GM10847 (cell line): ENCODE measurements at regions not wholly inside any gene's neighbourhood (a gene's known extent, or its start where the extent isn't known, plus 50 kb on each side); places are given as distances from the start of the nearest gene placed in this dataset.

Experiments
- POLR2A ChIP-seq: IDR thresholded peaks from 2 replicates; pipeline ENCODE4 v1.6.1; 2011; ENCODE audit not compliant: insufficient read length; ENCODE audit errors: extremely low read depth

- no peak for TF ChIP-seq POLR2A
Measured at GRCh38 chr3:56903231-56903782, 101.6 kb upstream of the ARHGEF3 start.

DNA sequence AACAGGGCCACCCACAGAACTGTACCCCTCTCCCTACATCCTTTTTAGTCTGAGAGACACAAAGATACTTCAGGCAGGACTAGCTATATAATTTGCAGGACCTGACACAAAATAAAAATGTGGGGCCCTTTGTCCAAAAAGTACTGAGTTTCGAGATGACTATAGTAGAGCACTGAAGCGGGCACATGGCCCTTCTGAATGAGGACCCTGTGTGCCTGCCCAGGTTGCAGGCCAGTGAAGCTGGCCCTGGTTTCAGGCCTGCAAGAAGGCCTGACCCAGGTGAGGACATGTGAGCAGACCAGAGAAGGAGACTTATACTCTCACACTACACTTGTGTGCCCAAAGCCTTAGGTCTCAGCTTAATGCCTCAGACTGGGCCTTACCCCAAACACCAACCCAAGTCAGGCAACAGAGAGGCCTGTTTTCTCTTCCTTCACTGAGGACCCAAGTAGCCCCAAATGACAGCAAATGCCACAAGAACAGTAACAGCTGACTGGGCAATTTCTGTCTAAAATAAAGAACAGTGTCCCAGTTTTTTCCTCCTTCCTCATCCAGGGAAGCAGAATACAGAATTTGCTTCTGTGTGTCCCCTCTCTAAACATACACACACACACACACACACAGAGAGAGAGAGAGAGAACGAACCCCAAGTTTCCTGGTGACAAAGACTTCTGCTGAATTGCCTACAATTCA is 100.9 kb upstream of the ARHGEF3 start:
- TF ChIP-seq POLR2A, result no peak

GRCh38 chr3:56900801-56901200 is 99.1 kb upstream of the ARHGEF3 start:
- TF ChIP-seq POLR2A, result no peak

DNA sequence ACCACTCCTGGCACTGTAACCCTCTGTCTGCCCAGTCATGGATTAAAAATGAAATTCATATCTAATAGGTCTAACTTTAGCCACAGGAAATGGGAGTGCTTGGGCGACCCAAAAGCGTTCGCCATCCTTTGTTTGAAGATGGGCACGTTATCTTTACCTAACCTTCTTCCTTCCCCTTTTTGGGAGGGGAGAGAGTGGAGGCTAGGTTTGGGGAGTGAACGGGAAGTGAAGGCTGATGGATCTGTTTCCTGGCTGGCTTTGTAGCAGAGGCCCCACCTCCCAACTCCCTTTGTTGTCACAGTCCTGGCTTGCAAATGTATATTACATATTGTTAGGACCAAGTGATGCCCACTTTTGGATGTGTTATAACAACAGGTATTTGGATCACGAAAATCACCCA is 98.1 kb upstream of the ARHGEF3 start:
- no peak for TF ChIP-seq POLR2A

DNA sequence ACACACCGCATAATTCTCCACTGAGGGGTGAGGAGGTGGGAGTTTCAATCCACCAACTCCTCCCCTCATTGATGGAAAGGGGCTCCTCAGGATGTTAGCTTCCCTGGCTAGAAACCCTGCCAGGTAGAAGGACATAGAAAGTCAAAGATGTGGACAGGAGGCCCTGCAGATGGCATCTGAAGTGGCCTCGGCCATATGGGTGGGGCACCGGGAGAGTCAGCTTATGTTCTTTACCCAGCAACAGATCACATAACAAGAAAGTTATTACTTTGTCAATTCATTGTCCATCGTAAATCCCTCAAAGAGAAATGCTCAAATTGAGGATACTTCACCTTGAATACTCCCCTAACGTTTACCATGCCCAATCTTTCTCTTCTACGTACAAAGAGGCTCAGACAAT is 97.3 kb upstream of the ARHGEF3 start:
- no peak for TF ChIP-seq POLR2A

- no peak for TF ChIP-seq POLR2A
Measured at GRCh38 chr3:56896357-56896756, 94.6 kb upstream of the ARHGEF3 start.

GRCh38 chr3:56894881-56895431 is 93.2 kb upstream of the ARHGEF3 start:
- no peak for TF ChIP-seq POLR2A

DNA sequence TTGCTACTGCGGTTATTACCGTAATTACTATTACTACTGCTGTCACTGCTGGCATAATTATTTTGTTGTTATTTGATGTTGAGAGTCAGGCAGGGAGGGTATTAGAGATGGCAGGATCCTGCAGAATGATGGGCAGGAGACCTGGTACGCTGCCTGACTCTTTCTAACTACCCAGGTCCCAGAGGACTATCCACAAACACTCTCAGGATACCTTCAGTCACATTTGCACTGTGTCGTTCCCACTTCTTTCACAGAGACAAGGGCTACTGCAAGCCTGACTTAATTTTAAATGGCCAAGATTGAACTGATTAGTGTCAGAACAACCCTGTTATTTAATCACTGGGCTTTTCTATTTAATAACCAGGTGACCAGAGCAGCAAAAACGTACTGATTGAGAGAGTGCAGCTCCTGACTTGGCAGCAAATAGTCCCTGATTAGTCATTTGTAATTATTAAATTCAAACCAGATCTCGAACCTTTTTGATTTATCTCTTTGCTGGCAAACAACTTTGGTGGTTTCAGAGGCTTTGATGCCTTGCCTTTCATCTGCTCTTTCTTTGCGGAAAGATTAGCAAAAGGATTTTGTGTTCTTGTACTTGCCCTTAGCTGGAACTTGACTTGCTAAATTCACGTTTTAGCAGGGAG is 88.8 kb upstream of the ARHGEF3 start:
- no peak for TF ChIP-seq POLR2A

DNA sequence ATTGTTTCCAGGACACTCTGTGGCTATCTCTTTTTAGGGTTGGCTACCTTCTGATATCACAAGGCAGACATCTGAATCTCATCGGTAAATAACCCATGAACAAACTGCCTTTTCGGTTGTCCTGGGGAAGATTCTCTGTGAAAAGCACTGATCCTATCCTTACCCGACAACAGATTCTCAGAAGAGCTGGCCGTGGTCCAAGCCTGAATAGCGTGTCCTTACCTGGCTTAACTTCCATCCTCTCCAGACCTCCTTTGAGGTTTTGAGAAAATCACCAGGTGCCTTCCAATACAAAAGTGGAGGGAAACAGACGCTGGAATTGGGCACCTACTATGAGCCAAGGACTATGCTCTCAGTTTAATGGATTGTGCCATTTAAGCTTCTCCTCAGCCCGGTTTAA is 87.4 kb upstream of the ARHGEF3 start:
- no peak for TF ChIP-seq POLR2A

- no peak for TF ChIP-seq POLR2A
Measured at GRCh38 chr3:56887402-56888025, 85.8 kb upstream of the ARHGEF3 start.

DNA sequence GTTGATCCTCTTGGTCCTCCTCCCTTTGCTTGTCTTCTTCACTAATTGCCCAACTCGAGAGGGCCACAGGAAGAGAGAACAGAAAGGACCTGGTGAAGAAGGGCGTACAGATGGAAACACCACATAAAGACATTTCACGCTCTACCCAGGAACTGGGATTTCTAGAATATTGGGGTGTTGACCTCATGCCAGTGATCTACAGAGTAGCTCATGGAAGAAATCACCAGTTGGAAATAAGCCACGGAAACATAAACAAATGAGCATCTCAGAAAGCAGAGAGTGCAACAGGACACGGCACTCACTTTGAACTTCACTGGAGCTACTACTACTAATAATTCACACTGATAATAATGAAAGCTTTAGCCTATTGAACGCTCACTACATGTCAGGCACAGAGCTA is 84.6 kb upstream of the ARHGEF3 start:
- no peak for TF ChIP-seq POLR2A

- no peak for TF ChIP-seq POLR2A
Measured at GRCh38 chr3:56885879-56886278, 84.1 kb upstream of the ARHGEF3 start.

DNA sequence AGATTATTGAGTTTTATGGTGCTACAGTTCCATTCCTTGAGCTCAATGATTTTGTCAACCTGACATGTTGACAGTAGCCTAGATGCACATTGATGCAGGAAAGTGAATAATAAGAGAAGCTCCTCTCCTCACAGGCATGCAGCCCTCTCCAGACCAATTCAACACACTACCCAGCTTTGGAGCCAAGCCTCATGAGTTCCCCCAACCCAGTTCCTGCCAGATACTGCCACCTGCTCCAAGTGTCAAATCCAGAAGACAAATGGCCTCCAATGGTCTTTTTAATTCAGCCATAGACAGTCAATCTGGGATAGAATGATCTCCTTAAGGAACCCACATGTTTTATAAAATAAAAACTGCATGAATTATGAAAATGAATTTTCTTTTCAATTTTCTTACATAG is 83.7 kb upstream of the ARHGEF3 start:
- TF ChIP-seq POLR2A, result no peak

- no peak for TF ChIP-seq POLR2A
Measured at GRCh38 chr3:56884387-56884786, 82.6 kb upstream of the ARHGEF3 start.

DNA sequence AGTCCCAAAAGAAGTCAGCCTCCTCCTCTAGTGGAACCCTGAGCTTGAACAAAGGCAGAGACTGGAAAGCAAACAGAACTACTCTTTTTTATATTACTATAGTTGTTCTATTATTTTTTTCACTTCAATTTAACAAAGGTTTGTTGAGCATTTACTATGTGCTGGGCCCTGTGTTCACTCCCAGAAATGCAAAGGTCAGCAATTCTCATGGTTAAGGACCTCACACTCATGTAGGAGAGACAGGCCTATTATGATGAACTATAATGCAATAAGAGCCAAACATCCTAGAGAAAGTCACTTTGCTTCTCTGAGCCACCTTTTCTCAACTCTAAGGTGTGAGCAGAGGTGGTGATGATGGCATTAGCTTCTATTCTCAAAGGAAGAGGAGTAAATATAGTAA is 82.1 kb upstream of the ARHGEF3 start:
- no peak for TF ChIP-seq POLR2A

- TF ChIP-seq POLR2A, result no peak
Measured at GRCh38 chr3:56882896-56883295, 81.1 kb upstream of the ARHGEF3 start.
